ENCODE measurements at regions not wholly inside any gene's neighbourhood (a gene's known extent, or its start where the extent isn't known, plus 50 kb on each side); places are given as distances from the start of the nearest gene placed in this dataset.

DNA sequence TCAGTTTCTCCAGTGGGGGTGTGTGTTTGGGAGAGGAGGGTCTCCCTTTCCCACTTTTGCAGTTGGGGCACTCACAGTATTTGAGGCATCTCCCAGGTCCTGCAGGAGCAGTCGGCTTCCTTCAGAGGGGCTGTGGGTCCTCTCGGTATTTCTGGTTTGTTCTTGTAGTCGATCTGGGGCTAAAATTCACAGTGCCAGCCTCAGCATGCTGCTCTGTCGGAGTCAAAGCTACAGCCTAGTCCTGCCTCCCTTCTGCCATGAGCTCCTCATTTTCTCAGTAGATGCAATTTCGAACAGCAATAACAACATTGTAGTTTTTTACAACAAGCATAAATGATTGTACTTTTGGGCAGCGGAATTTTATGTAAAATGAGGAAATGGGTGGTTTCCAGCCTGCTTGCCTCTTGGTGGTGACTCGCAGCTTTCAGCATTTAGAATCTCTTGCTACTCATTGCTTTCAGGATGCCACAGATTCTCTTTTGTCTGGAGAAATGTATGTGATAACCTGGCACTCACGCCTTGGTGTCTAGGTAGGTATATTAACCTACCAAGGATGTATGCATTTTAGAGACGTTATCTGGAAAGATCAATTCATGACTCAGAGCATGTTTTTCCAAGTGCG lies 82.4 kb upstream of the C21orf91 start:
- no peak overlapping the region for H3K4me3 ChIP-seq (replicated peaks in 1 of 2; ENCODE audit: low read depth in 2 of 2, low read length in 2 of 2)
- TF ChIP-seq CTCF (IDR thresholded peaks at IDR 0.05; ENCODE audit: low read depth, low read length) = no peak
- peak in 1 of 2 donors; percentile 7 for DNase-seq (ENCODE audit: low read depth in 2 of 2)

- no peak for DNase-seq (ENCODE audit: low read depth in 2 of 2)
- H3K4me3 ChIP-seq (replicated peaks in 1 of 2; ENCODE audit: low read depth in 2 of 2, low read length in 2 of 2) = no peak overlapping the region
Observed at GRCh38 chr21:17900990-17901385, 81.8 kb upstream of the C21orf91 start.

GRCh38 chr21:17900281-17900989 lies 81.3 kb upstream of the C21orf91 start:
- no peak for TF ChIP-seq CTCF (IDR thresholded peaks at IDR 0.05; ENCODE audit: low read depth, low read length)
- DNase-seq (ENCODE audit: low read depth in 2 of 2) = no peak

More at GRCh38 chr21:17900990-17901385, 81.8 kb upstream of the C21orf91 start:
- TF ChIP-seq CTCF (IDR thresholded peaks at IDR 0.05; ENCODE audit: low read depth, low read length) = no peak

DNA sequence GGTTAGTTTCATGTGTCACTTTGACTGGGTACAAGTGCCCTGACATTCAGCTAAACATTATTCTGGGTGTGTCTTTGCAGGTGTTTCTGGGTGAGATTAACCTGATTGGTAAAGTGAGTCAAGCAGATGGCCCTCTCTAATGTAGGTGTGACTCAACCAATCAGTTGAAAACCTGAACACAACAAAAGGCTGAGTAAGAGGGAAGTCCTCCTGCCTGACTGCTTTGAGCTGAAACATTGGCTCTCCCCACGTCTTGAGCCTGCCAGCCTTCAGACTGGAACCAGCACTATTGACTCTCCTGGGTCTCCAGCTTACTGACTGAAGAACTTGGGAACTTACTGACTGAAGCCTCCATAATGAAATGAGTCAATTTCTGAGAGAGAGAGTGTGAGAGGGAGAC lies 70.0 kb upstream of the C21orf91 start:
- no peak for DNase-seq (ENCODE audit: low read depth in 2 of 2)
- TF ChIP-seq CTCF (IDR thresholded peaks at IDR 0.05; ENCODE audit: low read depth, low read length) = no peak
- H3K4me3 ChIP-seq (replicated peaks in 1 of 2; ENCODE audit: low read depth in 2 of 2, low read length in 2 of 2) = no peak overlapping the region

More at GRCh38 chr21:17900281-17900989, 81.3 kb upstream of the C21orf91 start:
- no peak overlapping the region for H3K4me3 ChIP-seq (replicated peaks in 1 of 2; ENCODE audit: low read depth in 2 of 2, low read length in 2 of 2)

- no peak overlapping the region for H3K4me3 ChIP-seq (replicated peaks in 1 of 2; ENCODE audit: low read depth in 2 of 2, low read length in 2 of 2)
- no peak for TF ChIP-seq CTCF (IDR thresholded peaks at IDR 0.05; ENCODE audit: low read depth, low read length)
- no peak for DNase-seq (ENCODE audit: low read depth in 2 of 2)
Observed at GRCh38 chr21:17869115-17869514, 50.0 kb upstream of the C21orf91 start.
